PFSK-1 (cell line): ENCODE measurements at regions not wholly inside any gene's neighbourhood (a gene's known extent, or its start where the extent isn't known, plus 50 kb on each side); places are given as distances from the start of the nearest gene placed in this dataset.

Source experiments
- FOXP2 ChIP-seq: optimal IDR thresholded peaks from 2 replicates; pipeline ENCODE3; 2011; ENCODE audit warnings: borderline replicate concordance, control low read depth, inconsistent platforms; ENCODE audit not compliant: insufficient read depth; ENCODE audit errors: extremely low read length, extremely low read depth
- POLR2AphosphoS5 ChIP-seq: IDR thresholded peaks from 2 replicates; pipeline ENCODE4 v1.6.1; 2012; ENCODE audit warnings: low read depth, mild to moderate bottlenecking, control low read depth, low read length, moderate library complexity
- SIN3A ChIP-seq: IDR thresholded peaks from 2 replicates; pipeline ENCODE4 v1.6.1; 2012; ENCODE audit warnings: mild to moderate bottlenecking, low read length, moderate library complexity, borderline replicate concordance; ENCODE audit not compliant: insufficient read depth
- TAF1 ChIP-seq: IDR thresholded peaks from 2 replicates; pipeline ENCODE4 v1.6.1; 2012; ENCODE audit warnings: low read length, control low read depth, borderline replicate concordance; ENCODE audit not compliant: insufficient read depth
- TF ChIP-seq, protein P1 (sequence below), 2 experiments: IDR thresholded peaks; 2 replicates each; pipeline versions ENCODE4 v1.6.1 to v1.8.0; 2011 to 2012; ENCODE audit warnings: low read depth in 2 of 2, low read length in 2 of 2, control low read depth in 1 of 2, inconsistent platforms in 1 of 2, mild to moderate bottlenecking in 1 of 2, moderate library complexity in 1 of 2; ENCODE audit not compliant: insufficient read depth in 1 of 2

DNA sequence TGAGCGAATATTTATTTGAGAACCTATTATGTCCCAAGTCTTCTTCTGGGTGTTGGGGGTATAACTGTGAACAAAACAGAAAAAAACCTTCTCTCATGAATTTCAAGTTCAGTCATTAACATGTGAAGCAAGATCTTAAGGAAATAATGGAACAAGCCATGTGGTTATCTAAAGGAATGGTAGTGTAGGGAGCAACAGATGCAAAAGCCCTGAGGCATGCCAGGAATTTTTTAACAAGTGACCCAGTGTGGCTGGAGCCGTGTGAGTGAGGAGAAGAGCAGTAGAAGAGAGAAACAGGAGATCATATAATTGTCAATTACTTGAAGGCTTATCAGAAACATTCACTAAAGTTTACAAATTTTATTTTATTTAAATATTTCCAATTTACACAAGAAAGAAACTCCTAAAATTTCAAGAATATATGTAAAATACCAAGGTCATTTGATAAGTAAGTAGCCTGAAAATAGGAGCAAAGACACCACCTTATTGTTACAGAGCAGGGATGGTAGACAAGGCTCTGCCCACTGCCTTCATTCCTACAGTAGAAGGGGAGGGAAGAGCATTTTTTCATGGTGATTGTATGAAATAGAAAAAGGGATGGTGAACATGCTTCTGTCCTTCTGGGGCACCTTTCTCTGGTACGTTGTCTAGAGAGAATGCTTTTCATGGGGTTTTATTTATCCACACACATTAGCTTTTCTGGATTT lies 345.1 kb downstream of the PLOD2 start:
- no peak for TF ChIP-seq POLR2AphosphoS5
- TF ChIP-seq, protein P1, sequence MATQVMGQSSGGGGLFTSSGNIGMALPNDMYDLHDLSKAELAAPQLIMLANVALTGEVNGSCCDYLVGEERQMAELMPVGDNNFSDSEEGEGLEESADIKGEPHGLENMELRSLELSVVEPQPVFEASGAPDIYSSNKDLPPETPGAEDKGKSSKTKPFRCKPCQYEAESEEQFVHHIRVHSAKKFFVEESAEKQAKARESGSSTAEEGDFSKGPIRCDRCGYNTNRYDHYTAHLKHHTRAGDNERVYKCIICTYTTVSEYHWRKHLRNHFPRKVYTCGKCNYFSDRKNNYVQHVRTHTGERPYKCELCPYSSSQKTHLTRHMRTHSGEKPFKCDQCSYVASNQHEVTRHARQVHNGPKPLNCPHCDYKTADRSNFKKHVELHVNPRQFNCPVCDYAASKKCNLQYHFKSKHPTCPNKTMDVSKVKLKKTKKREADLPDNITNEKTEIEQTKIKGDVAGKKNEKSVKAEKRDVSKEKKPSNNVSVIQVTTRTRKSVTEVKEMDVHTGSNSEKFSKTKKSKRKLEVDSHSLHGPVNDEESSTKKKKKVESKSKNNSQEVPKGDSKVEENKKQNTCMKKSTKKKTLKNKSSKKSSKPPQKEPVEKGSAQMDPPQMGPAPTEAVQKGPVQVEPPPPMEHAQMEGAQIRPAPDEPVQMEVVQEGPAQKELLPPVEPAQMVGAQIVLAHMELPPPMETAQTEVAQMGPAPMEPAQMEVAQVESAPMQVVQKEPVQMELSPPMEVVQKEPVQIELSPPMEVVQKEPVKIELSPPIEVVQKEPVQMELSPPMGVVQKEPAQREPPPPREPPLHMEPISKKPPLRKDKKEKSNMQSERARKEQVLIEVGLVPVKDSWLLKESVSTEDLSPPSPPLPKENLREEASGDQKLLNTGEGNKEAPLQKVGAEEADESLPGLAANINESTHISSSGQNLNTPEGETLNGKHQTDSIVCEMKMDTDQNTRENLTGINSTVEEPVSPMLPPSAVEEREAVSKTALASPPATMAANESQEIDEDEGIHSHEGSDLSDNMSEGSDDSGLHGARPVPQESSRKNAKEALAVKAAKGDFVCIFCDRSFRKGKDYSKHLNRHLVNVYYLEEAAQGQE (IDR thresholded peaks at IDR 0.05; ENCODE audit: insufficient read depth in 1 of 2, low read depth in 2 of 2, low read length in 2 of 2), result no peak
- no peak for TF ChIP-seq SIN3A
- TF ChIP-seq TAF1, result no peak
- TF ChIP-seq FOXP2, result no peak
